WTC11 (cell line): ENCODE measurements at regions not wholly inside any gene's neighbourhood (a gene's known extent, or its start where the extent isn't known, plus 50 kb on each side); places are given as distances from the start of the nearest gene placed in this dataset.

Experiments used
- ATAC-seq: fragments of 200-7000 bp; cut with Tn5 transposase; 2 replicates; pipeline ENCODE4 v1.10.0; 2021; ENCODE audit warnings: mild to moderate bottlenecking, moderate library complexity
- CTCF ChIA-PET: fragments of 300-600 bp; sonication (Branson Sonifier 250); formaldehyde crosslinking; loops from one replicate; lab custom pipeline; 2021; ENCODE audit warnings: antibody characterized with exemption; lab: Charles Lee
- POLR2A ChIA-PET: fragments of 350-600 bp; sonication (Branson Sonifier 250); formaldehyde crosslinking; loops from one replicate; lab custom pipeline; 2021; ENCODE audit warnings: antibody characterized with exemption; lab: Charles Lee
- DNase-seq: peaks from one replicate; pipeline ENCODE4 v3.0.0; 2021; ENCODE audit warnings: low spot score
- H3K27ac Mint-ChIP-seq: 2 replicates; pipeline ENCODE4 v1.8.0; 2021; ENCODE audit warnings: mixed read lengths
- H3K27me3 Mint-ChIP-seq: 2 replicates; pipeline ENCODE4 v1.8.0; 2021; ENCODE audit warnings: low read depth, mild to moderate bottlenecking, moderate library complexity, mixed read lengths
- H3K36me3 Mint-ChIP-seq: 2 replicates; pipeline ENCODE4 v1.8.0; 2021; ENCODE audit warnings: mixed read lengths
- H3K4me1 Mint-ChIP-seq: 2 replicates; pipeline ENCODE4 v1.8.0; 2022; ENCODE audit warnings: mixed read lengths
- H3K4me3 Mint-ChIP-seq: 2 replicates; pipeline ENCODE4 v1.8.0; 2021; ENCODE audit warnings: mild to moderate bottlenecking, moderate library complexity, mixed read lengths
- H3K9me3 Mint-ChIP-seq: 2 replicates; pipeline ENCODE4 v1.8.0; 2021; ENCODE audit warnings: mixed read lengths
- FOXK1 ChIP-seq: sonication (generic); formaldehyde crosslinking; IDR thresholded peaks from 2 replicates; pipeline ENCODE4 v1.8.0; 2022; ENCODE audit warnings: mild to moderate bottlenecking, moderate library complexity, missing genetic modification reagents
- GTF2I ChIP-seq: fragments of 250-450 bp; sonication (Bioruptor Pico); conservative IDR thresholded peaks from 2 replicates; pipeline ENCODE4 v1.4.0; 2021; ENCODE audit warnings: mild to moderate bottlenecking
- HMGA2 ChIP-seq: fragments of 250-450 bp; sonication (Bioruptor Pico); IDR thresholded peaks from 2 replicates; pipeline ENCODE4 v1.4.0; 2021; ENCODE audit warnings: mild to moderate bottlenecking, moderate library complexity
- IRF2 ChIP-seq: sonication (generic); formaldehyde crosslinking; IDR thresholded peaks from 2 replicates; pipeline ENCODE4 v1.8.0; 2022; ENCODE audit warnings: low read depth, missing genetic modification reagents, borderline replicate concordance
- KAT7 ChIP-seq: sonication (generic); formaldehyde crosslinking; IDR thresholded peaks from 2 replicates; pipeline ENCODE4 v1.8.1; 2023; ENCODE audit warnings: missing genetic modification reagents, mild to moderate bottlenecking, borderline replicate concordance
- NFE2L1 ChIP-seq: sonication (generic); formaldehyde crosslinking; IDR thresholded peaks from 2 replicates; pipeline ENCODE4 v1.8.1; 2023; ENCODE audit warnings: missing genetic modification reagents
- NR2C2 ChIP-seq: sonication (generic); formaldehyde crosslinking; IDR thresholded peaks from 2 replicates; pipeline ENCODE4 v1.8.0; 2022; ENCODE audit warnings: mild to moderate bottlenecking, missing genetic modification reagents
- OVOL2 ChIP-seq: fragments of 250-450 bp; sonication (Bioruptor Pico); IDR thresholded peaks from 2 replicates; pipeline ENCODE4 v1.9.0; 2021; ENCODE audit warnings: mild to moderate bottlenecking, borderline replicate concordance
- SP1 ChIP-seq: sonication (generic); formaldehyde crosslinking; conservative IDR thresholded peaks from 2 replicates; pipeline ENCODE4 v1.8.1; 2022; ENCODE audit warnings: missing genetic modification reagents
- ZNF138 ChIP-seq: sonication (generic); formaldehyde crosslinking; conservative IDR thresholded peaks from 2 replicates; pipeline ENCODE4 v1.8.1; 2022; ENCODE audit warnings: mild to moderate bottlenecking, moderate library complexity, missing genetic modification reagents
- ZNF219 ChIP-seq: sonication (generic); formaldehyde crosslinking; IDR thresholded peaks from 2 replicates; pipeline ENCODE4 v1.8.0; 2023; ENCODE audit warnings: missing genetic modification reagents, mild to moderate bottlenecking, borderline replicate concordance
- ZNF423 ChIP-seq: fragments of 250-450 bp; sonication (Bioruptor Pico); IDR thresholded peaks from 2 replicates; pipeline ENCODE4 v2.1.2; 2022; ENCODE audit warnings: mild to moderate bottlenecking, moderate library complexity
- TF ChIP-seq, protein P1 (sequence below): sonication (generic); formaldehyde crosslinking; IDR thresholded peaks from 2 replicates; pipeline ENCODE4 v1.8.1; 2023; ENCODE audit warnings: mild to moderate bottlenecking, missing genetic modification reagents
- TF ChIP-seq, protein P2 (sequence below): fragments of 250-450 bp; sonication (Bioruptor Pico); IDR thresholded peaks from 2 replicates; pipeline ENCODE4 v1.9.0; 2021; ENCODE audit warnings: mild to moderate bottlenecking, borderline replicate concordance
- TF ChIP-seq, protein P3 (sequence below): sonication (generic); formaldehyde crosslinking; IDR thresholded peaks from 2 replicates; pipeline ENCODE4 v1.8.0; 2022; ENCODE audit warnings: mild to moderate bottlenecking, missing genetic modification reagents
- TF ChIP-seq, protein P4 (sequence below): fragments of 250-450 bp; sonication (Bioruptor Pico); IDR thresholded peaks from 2 replicates; pipeline ENCODE4 v1.9.0; 2021; ENCODE audit warnings: mild to moderate bottlenecking
- TF ChIP-seq, protein P5 (sequence below): sonication (generic); formaldehyde crosslinking; IDR thresholded peaks from 2 replicates; pipeline ENCODE4 v1.8.1; 2023; ENCODE audit warnings: mild to moderate bottlenecking, missing genetic modification reagents, borderline replicate concordance
- TF ChIP-seq, protein P6 (sequence below): sonication (generic); formaldehyde crosslinking; IDR thresholded peaks from 2 replicates; pipeline ENCODE4 v1.8.0; 2022; ENCODE audit warnings: mild to moderate bottlenecking, missing genetic modification reagents

DNA sequence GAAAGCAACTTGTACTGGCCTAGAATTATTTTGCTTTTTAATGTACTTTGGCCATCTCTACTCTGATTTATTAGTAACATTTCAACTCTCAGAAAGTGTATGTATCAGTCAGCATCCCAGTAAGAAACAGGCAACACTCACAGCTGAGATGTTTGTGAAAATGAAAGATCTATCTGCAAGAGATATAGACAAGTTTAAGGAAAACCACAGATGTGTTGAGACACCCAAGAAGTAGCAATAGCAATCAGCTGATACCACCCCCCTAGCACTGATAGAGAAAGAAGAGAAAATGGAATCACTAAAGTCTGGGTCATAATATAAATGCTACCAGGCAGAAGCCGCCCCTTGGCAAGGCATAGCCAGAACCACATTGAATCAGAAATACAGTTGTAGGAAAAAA lies 372.0 kb downstream of the ARAP2 start:
- POLR2A ChIA-PET, result interaction anchor here (0.7 kb wide), 1 partner anchor 225 kb away, joined by 3 read pairs; no protein-coding TSS in a partner anchor
- CTCF ChIA-PET, result interaction anchor here (0.8 kb wide), 1 partner anchor 36 kb away, joined by 3 read pairs; no protein-coding TSS in a partner anchor
- peaks cover 3% of the 10 kb centered on the region; the same call in 1 of the 2 replicates for H3K36me3 Mint-ChIP-seq

More for the DNA sequence above, 372.0 kb downstream of the ARAP2 start:
- peaks cover 20% of the 10 kb centered on the region for H3K9me3 Mint-ChIP-seq
- H3K4me3 Mint-ChIP-seq, result no peak overlapping the region
- peaks cover 4% of the 10 kb centered on the region for H3K4me1 Mint-ChIP-seq
- DNase-seq (no peak), ATAC-seq (no peak)
- TF ChIP-seq NFE2L1 (CRISPR knock-in tag), result no peak
- TF ChIP-seq ZNF138 (CRISPR knock-in tag), result no peak
- no peak for TF ChIP-seq SP1
- TF ChIP-seq ZNF219 (CRISPR knock-in tag), result no peak
- no peak for TF ChIP-seq OVOL2 (CRISPR knock-in tag)
- TF ChIP-seq FOXK1 (CRISPR knock-in tag), result no peak
- TF ChIP-seq, protein P1, sequence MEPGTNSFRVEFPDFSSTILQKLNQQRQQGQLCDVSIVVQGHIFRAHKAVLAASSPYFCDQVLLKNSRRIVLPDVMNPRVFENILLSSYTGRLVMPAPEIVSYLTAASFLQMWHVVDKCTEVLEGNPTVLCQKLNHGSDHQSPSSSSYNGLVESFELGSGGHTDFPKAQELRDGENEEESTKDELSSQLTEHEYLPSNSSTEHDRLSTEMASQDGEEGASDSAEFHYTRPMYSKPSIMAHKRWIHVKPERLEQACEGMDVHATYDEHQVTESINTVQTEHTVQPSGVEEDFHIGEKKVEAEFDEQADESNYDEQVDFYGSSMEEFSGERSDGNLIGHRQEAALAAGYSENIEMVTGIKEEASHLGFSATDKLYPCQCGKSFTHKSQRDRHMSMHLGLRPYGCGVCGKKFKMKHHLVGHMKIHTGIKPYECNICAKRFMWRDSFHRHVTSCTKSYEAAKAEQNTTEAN (CRISPR knock-in tag), result no peak
- TF ChIP-seq, protein P2, sequence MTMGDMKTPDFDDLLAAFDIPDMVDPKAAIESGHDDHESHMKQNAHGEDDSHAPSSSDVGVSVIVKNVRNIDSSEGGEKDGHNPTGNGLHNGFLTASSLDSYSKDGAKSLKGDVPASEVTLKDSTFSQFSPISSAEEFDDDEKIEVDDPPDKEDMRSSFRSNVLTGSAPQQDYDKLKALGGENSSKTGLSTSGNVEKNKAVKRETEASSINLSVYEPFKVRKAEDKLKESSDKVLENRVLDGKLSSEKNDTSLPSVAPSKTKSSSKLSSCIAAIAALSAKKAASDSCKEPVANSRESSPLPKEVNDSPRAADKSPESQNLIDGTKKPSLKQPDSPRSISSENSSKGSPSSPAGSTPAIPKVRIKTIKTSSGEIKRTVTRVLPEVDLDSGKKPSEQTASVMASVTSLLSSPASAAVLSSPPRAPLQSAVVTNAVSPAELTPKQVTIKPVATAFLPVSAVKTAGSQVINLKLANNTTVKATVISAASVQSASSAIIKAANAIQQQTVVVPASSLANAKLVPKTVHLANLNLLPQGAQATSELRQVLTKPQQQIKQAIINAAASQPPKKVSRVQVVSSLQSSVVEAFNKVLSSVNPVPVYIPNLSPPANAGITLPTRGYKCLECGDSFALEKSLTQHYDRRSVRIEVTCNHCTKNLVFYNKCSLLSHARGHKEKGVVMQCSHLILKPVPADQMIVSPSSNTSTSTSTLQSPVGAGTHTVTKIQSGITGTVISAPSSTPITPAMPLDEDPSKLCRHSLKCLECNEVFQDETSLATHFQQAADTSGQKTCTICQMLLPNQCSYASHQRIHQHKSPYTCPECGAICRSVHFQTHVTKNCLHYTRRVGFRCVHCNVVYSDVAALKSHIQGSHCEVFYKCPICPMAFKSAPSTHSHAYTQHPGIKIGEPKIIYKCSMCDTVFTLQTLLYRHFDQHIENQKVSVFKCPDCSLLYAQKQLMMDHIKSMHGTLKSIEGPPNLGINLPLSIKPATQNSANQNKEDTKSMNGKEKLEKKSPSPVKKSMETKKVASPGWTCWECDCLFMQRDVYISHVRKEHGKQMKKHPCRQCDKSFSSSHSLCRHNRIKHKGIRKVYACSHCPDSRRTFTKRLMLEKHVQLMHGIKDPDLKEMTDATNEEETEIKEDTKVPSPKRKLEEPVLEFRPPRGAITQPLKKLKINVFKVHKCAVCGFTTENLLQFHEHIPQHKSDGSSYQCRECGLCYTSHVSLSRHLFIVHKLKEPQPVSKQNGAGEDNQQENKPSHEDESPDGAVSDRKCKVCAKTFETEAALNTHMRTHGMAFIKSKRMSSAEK (CRISPR knock-in tag), result no peak
- TF ChIP-seq KAT7 (CRISPR knock-in tag), result no peak
- TF ChIP-seq IRF2, result no peak
- TF ChIP-seq GTF2I (CRISPR knock-in tag), result no peak
- no peak for TF ChIP-seq NR2C2 (CRISPR knock-in tag)
- TF ChIP-seq, protein P3, sequence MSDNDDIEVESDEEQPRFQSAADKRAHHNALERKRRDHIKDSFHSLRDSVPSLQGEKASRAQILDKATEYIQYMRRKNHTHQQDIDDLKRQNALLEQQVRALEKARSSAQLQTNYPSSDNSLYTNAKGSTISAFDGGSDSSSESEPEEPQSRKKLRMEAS (CRISPR knock-in tag), result no peak
- TF ChIP-seq, protein P4, sequence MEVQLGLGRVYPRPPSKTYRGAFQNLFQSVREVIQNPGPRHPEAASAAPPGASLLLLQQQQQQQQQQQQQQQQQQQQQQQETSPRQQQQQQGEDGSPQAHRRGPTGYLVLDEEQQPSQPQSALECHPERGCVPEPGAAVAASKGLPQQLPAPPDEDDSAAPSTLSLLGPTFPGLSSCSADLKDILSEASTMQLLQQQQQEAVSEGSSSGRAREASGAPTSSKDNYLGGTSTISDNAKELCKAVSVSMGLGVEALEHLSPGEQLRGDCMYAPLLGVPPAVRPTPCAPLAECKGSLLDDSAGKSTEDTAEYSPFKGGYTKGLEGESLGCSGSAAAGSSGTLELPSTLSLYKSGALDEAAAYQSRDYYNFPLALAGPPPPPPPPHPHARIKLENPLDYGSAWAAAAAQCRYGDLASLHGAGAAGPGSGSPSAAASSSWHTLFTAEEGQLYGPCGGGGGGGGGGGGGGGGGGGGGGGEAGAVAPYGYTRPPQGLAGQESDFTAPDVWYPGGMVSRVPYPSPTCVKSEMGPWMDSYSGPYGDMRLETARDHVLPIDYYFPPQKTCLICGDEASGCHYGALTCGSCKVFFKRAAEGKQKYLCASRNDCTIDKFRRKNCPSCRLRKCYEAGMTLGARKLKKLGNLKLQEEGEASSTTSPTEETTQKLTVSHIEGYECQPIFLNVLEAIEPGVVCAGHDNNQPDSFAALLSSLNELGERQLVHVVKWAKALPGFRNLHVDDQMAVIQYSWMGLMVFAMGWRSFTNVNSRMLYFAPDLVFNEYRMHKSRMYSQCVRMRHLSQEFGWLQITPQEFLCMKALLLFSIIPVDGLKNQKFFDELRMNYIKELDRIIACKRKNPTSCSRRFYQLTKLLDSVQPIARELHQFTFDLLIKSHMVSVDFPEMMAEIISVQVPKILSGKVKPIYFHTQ, result no peak
- TF ChIP-seq, protein P5, sequence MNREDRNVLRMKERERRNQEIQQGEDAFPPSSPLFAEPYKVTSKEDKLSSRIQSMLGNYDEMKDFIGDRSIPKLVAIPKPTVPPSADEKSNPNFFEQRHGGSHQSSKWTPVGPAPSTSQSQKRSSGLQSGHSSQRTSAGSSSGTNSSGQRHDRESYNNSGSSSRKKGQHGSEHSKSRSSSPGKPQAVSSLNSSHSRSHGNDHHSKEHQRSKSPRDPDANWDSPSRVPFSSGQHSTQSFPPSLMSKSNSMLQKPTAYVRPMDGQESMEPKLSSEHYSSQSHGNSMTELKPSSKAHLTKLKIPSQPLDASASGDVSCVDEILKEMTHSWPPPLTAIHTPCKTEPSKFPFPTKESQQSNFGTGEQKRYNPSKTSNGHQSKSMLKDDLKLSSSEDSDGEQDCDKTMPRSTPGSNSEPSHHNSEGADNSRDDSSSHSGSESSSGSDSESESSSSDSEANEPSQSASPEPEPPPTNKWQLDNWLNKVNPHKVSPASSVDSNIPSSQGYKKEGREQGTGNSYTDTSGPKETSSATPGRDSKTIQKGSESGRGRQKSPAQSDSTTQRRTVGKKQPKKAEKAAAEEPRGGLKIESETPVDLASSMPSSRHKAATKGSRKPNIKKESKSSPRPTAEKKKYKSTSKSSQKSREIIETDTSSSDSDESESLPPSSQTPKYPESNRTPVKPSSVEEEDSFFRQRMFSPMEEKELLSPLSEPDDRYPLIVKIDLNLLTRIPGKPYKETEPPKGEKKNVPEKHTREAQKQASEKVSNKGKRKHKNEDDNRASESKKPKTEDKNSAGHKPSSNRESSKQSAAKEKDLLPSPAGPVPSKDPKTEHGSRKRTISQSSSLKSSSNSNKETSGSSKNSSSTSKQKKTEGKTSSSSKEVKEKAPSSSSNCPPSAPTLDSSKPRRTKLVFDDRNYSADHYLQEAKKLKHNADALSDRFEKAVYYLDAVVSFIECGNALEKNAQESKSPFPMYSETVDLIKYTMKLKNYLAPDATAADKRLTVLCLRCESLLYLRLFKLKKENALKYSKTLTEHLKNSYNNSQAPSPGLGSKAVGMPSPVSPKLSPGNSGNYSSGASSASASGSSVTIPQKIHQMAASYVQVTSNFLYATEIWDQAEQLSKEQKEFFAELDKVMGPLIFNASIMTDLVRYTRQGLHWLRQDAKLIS (CRISPR knock-in tag), result no peak
- no peak for TF ChIP-seq HMGA2 (CRISPR knock-in tag)
- TF ChIP-seq, protein P6, sequence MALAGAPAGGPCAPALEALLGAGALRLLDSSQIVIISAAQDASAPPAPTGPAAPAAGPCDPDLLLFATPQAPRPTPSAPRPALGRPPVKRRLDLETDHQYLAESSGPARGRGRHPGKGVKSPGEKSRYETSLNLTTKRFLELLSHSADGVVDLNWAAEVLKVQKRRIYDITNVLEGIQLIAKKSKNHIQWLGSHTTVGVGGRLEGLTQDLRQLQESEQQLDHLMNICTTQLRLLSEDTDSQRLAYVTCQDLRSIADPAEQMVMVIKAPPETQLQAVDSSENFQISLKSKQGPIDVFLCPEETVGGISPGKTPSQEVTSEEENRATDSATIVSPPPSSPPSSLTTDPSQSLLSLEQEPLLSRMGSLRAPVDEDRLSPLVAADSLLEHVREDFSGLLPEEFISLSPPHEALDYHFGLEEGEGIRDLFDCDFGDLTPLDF (CRISPR knock-in tag), result no peak
- no peak for TF ChIP-seq ZNF423 (CRISPR knock-in tag)
- no peak overlapping the region for H3K27ac Mint-ChIP-seq
- no peaks in the 10 kb centered on the region for H3K27me3 Mint-ChIP-seq
